GM12878 (cell line): ENCODE measurements at regions not wholly inside any gene's neighbourhood (a gene's known extent, or its start where the extent isn't known, plus 50 kb on each side); places are given as distances from the start of the nearest gene placed in this dataset.
A peak's percentile ranks its signal among the peaks of the same experiment; 100 is the strongest.

Source experiments
- ATAC-seq: fragments of 200-7000 bp; cut with Tn5 transposase; 3 replicates; pipeline ENCODE4 v1.9.1; 2020; ENCODE audit warnings: mild to moderate bottlenecking, moderate library complexity
- BruUV-seq: library from RNA; stranded (reverse); fragments of 400-500 nt; replicated peaks from 2 replicates; lab custom pipeline; 2021; lab: Mats Ljungman, UMichigan
- CTCF ChIA-PET: fragments of 300-600 bp; sonication (Branson Sonifier 250); formaldehyde crosslinking; extraction: SDS; loops from one replicate; lab custom pipeline; 2021; ENCODE audit warnings: inconsistent platforms; lab: Yijun Ruan, JAX
- POLR2A ChIA-PET: fragments of 350-600 bp; formaldehyde crosslinking; extraction: SDS; loops from one replicate; lab custom pipeline; 2021; ENCODE audit warnings: inconsistent platforms; lab: Charles Lee
- RAD21 ChIA-PET: fragments of 300-600 bp; sonication (Branson Sonifier 250); formaldehyde crosslinking; loops from one replicate; lab custom pipeline; 2023; ENCODE audit warnings: antibody characterized with exemption; ENCODE audit not compliant: unreplicated experiment; lab: Charles Lee
- SMC1A ChIA-PET: fragments of 300-600 bp; sonication (Branson Sonifier 250); formaldehyde crosslinking; loops from one replicate; lab custom pipeline; 2023; ENCODE audit not compliant: unreplicated experiment, uncharacterized antibody; lab: Charles Lee
- DNase-seq: peaks from one replicate; pipeline ENCODE4 v3.0.0-alpha.2; 2011; ENCODE audit warnings: low read depth, low spot score
- FAIRE-seq: peaks from 3 replicates; lab custom pipeline; 2011; peaks lifted over from hg19 to GRCh38; lab: Jason Lieb, UNC
- H2AFZ ChIP-seq: 2 replicates; pipeline ENCODE4 v1.6.0; 2011; ENCODE audit warnings: low read depth, low read length, control low read depth; ENCODE audit not compliant: control insufficient read depth
- H3K27ac ChIP-seq: 2 replicates; pipeline ENCODE4 v1.5.1; 2011; ENCODE audit warnings: control low read depth; ENCODE audit not compliant: control insufficient read depth, insufficient read depth
- H3K27me3 ChIP-seq, 2 experiments: replicated peaks in 1 of 2; 2 replicates each; pipeline versions ENCODE4 v1.6.0 to v1.6.1; 2011; ENCODE audit warnings: low read length in 1 of 2; ENCODE audit not compliant: control insufficient read depth in 2 of 2, insufficient read depth in 2 of 2
- H3K36me3 ChIP-seq, 2 experiments: 2 replicates each; pipeline ENCODE4 v1.5.1; 2011; ENCODE audit warnings: low read length in 1 of 2; ENCODE audit not compliant: control insufficient read depth in 2 of 2, insufficient read depth in 2 of 2
- H3K4me1 ChIP-seq: 2 replicates; pipeline ENCODE4 v1.6.1; 2011; ENCODE audit warnings: mild to moderate bottlenecking, low read length, moderate library complexity, mixed read lengths; ENCODE audit not compliant: control insufficient read depth, insufficient read depth
- H3K4me2 ChIP-seq: 2 replicates; pipeline ENCODE4 v1.6.0; 2011; ENCODE audit warnings: control low read depth; ENCODE audit not compliant: control insufficient read depth, insufficient read depth
- H3K4me3 ChIP-seq: fragments of 200-600 bp; sonication (generic); 2 replicates; pipeline ENCODE4 v1.5.1; 2016
- H3K79me2 ChIP-seq: 2 replicates; pipeline ENCODE4 v1.6.0; 2011; ENCODE audit warnings: low read length; ENCODE audit not compliant: control insufficient read depth, insufficient read depth
- H3K9ac ChIP-seq: 2 replicates; pipeline ENCODE4 v1.8.0; 2011; ENCODE audit warnings: low read length, control low read depth, mixed read lengths; ENCODE audit not compliant: control insufficient read depth, insufficient read depth
- H3K9me3 ChIP-seq: replicated peaks from 3 replicates; pipeline ENCODE4 v1.5.1; 2011; ENCODE audit warnings: mild to moderate bottlenecking, low read length; ENCODE audit not compliant: control insufficient read depth, insufficient read depth
- H4K20me1 ChIP-seq: 2 replicates; pipeline ENCODE4 v1.6.0; 2011; ENCODE audit not compliant: control insufficient read depth, insufficient read depth
- BCL11A ChIP-seq: IDR thresholded peaks from 2 replicates; pipeline ENCODE4 v1.6.1; 2011; ENCODE audit warnings: low read depth, low read length
- ETV6 ChIP-seq, 2 experiments: fragments of 450-650 bp in 1 of 2; IDR thresholded peaks in 1 of 2; conservative IDR thresholded peaks in 1 of 2; 2 replicates each; pipeline ENCODE4 v1.6.1; 2014; ENCODE audit warnings: antibody characterized with exemption in 1 of 2, borderline replicate concordance in 1 of 2, low read depth in 1 of 2, mild to moderate bottlenecking in 1 of 2, moderate library complexity in 1 of 2
- IKZF1 ChIP-seq: fragments of 450-650 bp; conservative IDR thresholded peaks from 2 replicates; pipeline ENCODE4 v1.6.1; 2017; ENCODE audit warnings: antibody characterized with exemption, mild to moderate bottlenecking
- JUNB ChIP-seq: IDR thresholded peaks from 2 replicates; pipeline ENCODE4 v1.6.1; 2016; ENCODE audit warnings: antibody characterized with exemption, mild to moderate bottlenecking
- NR2F1 ChIP-seq: fragments of 450-650 bp; conservative IDR thresholded peaks from 2 replicates; pipeline ENCODE4 v1.6.1; 2017; ENCODE audit warnings: mild to moderate bottlenecking
- RAD51 ChIP-seq: fragments of 450-650 bp; IDR thresholded peaks from 2 replicates; pipeline ENCODE4 v1.6.1; 2016; ENCODE audit warnings: moderate library complexity, mild to moderate bottlenecking, inconsistent platforms
- SPI1 ChIP-seq: IDR thresholded peaks from 2 replicates; pipeline ENCODE4 v1.6.1; 2011; ENCODE audit warnings: low read depth, mild to moderate bottlenecking, low read length, moderate library complexity, borderline replicate concordance; ENCODE audit not compliant: insufficient read depth
- SUZ12 ChIP-seq: fragments of 200-600 bp; sonication (generic); IDR thresholded peaks from one replicate; pipeline ENCODE4 v1.6.1; 2018; ENCODE audit warnings: antibody characterized with exemption, mild to moderate bottlenecking; ENCODE audit not compliant: unreplicated experiment
- ZNF274 ChIP-seq: IDR thresholded peaks from one replicate; pipeline ENCODE4 v1.8.0; 2011; ENCODE audit not compliant: insufficient read length, insufficient read depth
- WGBS: methylation state at CpG from one replicate; pipeline ENCODE4 v1.1.6; 2016; ENCODE audit warnings: low lambda C conversion rate; ENCODE audit not compliant: insufficient replicate concordance, insufficient coverage; ENCODE audit errors: missing lambda C conversion rate; 5-methylcytosine and 5-hydroxymethylcytosine counted together
- in situ Hi-C: fragments of 300-500 bp; cut with MboI; formaldehyde crosslinking; loops from 9 replicates; pipeline ENCODE4 v1.14.3; 2018; ENCODE audit warnings: mixed read lengths
- intact Hi-C: fragments of 100-400 bp; cut with micrococcal nuclease; formaldehyde crosslinking; loops from one replicate; pipeline ENCODE4 v1.14.2; 2022; ENCODE audit not compliant: unreplicated experiment
- TF ChIP-seq, protein P1 (sequence below): IDR thresholded peaks from 2 replicates; pipeline ENCODE4 v1.6.1; 2011; ENCODE audit warnings: borderline replicate concordance, low read depth, mild to moderate bottlenecking, moderate library complexity, mixed read lengths, low read length; ENCODE audit not compliant: insufficient read depth; ENCODE audit errors: extremely low read length
- TF ChIP-seq, protein P2 (sequence below): fragments of 450-650 bp; formaldehyde crosslinking; IDR thresholded peaks from 2 replicates; pipeline ENCODE4 v1.5.0; 2022; ENCODE audit warnings: mild to moderate bottlenecking, missing genetic modification characterization
- TF ChIP-seq, protein P3 (sequence below): IDR thresholded peaks from 2 replicates; pipeline ENCODE4 v1.6.1; 2012; ENCODE audit warnings: low read length, inconsistent platforms
- TF ChIP-seq, protein P4 (sequence below): fragments of 450-650 bp; IDR thresholded peaks from 2 replicates; pipeline ENCODE4 v1.6.1; 2018; ENCODE audit warnings: mild to moderate bottlenecking, low read depth, moderate library complexity; ENCODE audit not compliant: partially characterized antibody

DNA sequence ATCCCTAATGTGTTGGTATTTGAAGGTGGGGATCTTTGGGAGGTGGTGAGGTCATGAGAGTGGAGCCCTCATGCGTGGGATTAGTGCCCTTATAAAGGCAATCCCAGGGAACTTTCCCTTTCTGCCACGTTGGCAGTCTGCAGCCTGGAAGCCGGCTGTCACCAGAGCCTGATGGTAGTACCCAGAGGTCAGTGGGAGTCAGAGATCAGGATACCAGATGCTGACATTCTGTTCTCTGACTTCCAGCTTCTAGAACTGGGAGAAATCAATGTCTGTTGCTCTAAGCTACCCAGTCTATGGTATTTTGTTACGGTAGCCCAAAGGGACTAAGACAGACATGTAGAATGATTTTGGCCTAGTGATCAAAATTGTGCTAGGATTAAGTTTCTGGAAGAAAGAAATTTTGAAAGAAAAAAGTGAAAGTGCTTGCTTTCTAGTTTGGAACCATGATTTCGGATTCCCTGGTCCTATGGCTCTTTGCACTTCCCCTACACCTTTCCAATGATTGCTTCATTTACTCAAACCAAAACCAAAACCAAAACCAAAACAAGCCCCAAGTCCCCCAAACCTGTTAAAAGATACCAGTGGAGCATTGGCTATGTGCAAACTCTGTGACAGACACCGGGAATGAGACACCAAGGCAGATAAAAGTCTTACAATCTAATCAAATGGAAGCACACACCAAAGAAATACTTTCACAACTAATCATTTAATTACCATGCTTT lies 173.7 kb upstream of the ZNF217 start:
- Histone ChIP-seq H2AFZ (peak overlapping the region; percentile 46), H3K27ac (no peak overlapping the region), H3K4me3 (no peak overlapping the region; the same call in 1 of the 2 replicates), H4K20me1 (no peaks in the 10 kb centered on the region), H3K9ac (no peak overlapping the region), H3K27me3 (no peaks in the 10 kb centered on the region), H3K79me2 (no peaks in the 10 kb centered on the region), H3K4me2 (peak overlapping the region; percentile 23; the same call in 1 of the 2 replicates), H3K4me1 (peaks cover 4% of the 10 kb centered on the region; the same call in 1 of the 2 replicates), H3K36me3 (no peaks in the 10 kb centered on the region), H3K9me3 (no peaks in the 10 kb centered on the region)
- no TSS peak for BruUV-seq
- FAIRE-seq (no peak), ATAC-seq (peak; percentile 73), DNase-seq (no peak)
- ChIA-PET SMC1A (interaction anchor here (1.0 to 2.5 kb wide), 5 partner anchors 10 to 18 kb away, joined by 3 to 9 read pairs (median 3); no protein-coding TSS in a partner anchor), RAD21 (no interaction called here), POLR2A (no interaction called here), CTCF (interaction anchor here (1.2 kb wide), 1 partner anchor 90 kb away, joined by 3 read pairs; no protein-coding TSS in a partner anchor)
- 79% methylated on average over 6 of the region's 6 CpGs for WGBS
- intact Hi-C loops: no loop called here
- in situ Hi-C loops: no loop called here
- TF ChIP-seq ZNF274: no peak
- TF ChIP-seq NR2F1: no peak
- TF ChIP-seq, protein P1, sequence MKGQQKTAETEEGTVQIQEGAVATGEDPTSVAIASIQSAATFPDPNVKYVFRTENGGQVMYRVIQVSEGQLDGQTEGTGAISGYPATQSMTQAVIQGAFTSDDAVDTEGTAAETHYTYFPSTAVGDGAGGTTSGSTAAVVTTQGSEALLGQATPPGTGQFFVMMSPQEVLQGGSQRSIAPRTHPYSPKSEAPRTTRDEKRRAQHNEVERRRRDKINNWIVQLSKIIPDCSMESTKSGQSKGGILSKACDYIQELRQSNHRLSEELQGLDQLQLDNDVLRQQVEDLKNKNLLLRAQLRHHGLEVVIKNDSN: no peak
- TF ChIP-seq IKZF1: peak; percentile 54; the same call in 1 of the 2 replicates
- TF ChIP-seq SUZ12: no peak
- no peak for TF ChIP-seq RAD51
- TF ChIP-seq BCL11A: no peak
- TF ChIP-seq, protein P2, sequence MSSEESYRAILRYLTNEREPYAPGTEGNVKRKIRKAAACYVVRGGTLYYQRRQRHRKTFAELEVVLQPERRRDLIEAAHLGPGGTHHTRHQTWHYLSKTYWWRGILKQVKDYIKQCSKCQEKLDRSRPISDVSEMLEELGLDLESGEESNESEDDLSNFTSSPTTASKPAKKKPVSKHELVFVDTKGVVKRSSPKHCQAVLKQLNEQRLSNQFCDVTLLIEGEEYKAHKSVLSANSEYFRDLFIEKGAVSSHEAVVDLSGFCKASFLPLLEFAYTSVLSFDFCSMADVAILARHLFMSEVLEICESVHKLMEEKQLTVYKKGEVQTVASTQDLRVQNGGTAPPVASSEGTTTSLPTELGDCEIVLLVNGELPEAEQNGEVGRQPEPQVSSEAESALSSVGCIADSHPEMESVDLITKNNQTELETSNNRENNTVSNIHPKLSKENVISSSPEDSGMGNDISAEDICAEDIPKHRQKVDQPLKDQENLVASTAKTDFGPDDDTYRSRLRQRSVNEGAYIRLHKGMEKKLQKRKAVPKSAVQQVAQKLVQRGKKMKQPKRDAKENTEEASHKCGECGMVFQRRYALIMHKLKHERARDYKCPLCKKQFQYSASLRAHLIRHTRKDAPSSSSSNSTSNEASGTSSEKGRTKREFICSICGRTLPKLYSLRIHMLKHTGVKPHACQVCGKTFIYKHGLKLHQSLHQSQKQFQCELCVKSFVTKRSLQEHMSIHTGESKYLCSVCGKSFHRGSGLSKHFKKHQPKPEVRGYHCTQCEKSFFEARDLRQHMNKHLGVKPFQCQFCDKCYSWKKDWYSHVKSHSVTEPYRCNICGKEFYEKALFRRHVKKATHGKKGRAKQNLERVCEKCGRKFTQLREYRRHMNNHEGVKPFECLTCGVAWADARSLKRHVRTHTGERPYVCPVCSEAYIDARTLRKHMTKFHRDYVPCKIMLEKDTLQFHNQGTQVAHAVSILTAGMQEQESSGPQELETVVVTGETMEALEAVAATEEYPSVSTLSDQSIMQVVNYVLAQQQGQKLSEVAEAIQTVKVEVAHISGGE (CRISPR knock-in tag): no peak
- TF ChIP-seq ETV6 (conservative IDR thresholded peaks at IDR 0.05 in 1 of 2, IDR thresholded peaks at IDR 0.05 in 1 of 2; ENCODE audit: borderline replicate concordance in 1 of 2, low read depth in 1 of 2): peak in 1 of 2 experiments; percentile 86; a peak in 2 of 4 replicates
- 0 out of 2 replicates have a peak, but pooled peaks have one; percentile 27 for TF ChIP-seq SPI1
- TF ChIP-seq, protein P3, sequence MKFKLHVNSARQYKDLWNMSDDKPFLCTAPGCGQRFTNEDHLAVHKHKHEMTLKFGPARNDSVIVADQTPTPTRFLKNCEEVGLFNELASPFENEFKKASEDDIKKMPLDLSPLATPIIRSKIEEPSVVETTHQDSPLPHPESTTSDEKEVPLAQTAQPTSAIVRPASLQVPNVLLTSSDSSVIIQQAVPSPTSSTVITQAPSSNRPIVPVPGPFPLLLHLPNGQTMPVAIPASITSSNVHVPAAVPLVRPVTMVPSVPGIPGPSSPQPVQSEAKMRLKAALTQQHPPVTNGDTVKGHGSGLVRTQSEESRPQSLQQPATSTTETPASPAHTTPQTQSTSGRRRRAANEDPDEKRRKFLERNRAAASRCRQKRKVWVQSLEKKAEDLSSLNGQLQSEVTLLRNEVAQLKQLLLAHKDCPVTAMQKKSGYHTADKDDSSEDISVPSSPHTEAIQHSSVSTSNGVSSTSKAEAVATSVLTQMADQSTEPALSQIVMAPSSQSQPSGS: no peak
- peak; percentile 57 for TF ChIP-seq JUNB
- TF ChIP-seq, protein P4, sequence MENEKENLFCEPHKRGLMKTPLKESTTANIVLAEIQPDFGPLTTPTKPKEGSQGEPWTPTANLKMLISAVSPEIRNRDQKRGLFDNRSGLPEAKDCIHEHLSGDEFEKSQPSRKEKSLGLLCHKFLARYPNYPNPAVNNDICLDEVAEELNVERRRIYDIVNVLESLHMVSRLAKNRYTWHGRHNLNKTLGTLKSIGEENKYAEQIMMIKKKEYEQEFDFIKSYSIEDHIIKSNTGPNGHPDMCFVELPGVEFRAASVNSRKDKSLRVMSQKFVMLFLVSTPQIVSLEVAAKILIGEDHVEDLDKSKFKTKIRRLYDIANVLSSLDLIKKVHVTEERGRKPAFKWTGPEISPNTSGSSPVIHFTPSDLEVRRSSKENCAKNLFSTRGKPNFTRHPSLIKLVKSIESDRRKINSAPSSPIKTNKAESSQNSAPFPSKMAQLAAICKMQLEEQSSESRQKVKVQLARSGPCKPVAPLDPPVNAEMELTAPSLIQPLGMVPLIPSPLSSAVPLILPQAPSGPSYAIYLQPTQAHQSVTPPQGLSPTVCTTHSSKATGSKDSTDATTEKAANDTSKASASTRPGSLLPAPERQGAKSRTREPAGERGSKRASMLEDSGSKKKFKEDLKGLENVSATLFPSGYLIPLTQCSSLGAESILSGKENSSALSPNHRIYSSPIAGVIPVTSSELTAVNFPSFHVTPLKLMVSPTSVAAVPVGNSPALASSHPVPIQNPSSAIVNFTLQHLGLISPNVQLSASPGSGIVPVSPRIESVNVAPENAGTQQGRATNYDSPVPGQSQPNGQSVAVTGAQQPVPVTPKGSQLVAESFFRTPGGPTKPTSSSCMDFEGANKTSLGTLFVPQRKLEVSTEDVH: no peak
